ENCODE measurements at regions not wholly inside any gene's neighbourhood (a gene's known extent, or its start where the extent isn't known, plus 50 kb on each side); places are given as distances from the start of the nearest gene placed in this dataset.
"Not testable (repeated sequence)": the region's sequence is repeated elsewhere in the genome, so short reads cannot be mapped to it uniquely, and the experiment has no call there.

DNA sequence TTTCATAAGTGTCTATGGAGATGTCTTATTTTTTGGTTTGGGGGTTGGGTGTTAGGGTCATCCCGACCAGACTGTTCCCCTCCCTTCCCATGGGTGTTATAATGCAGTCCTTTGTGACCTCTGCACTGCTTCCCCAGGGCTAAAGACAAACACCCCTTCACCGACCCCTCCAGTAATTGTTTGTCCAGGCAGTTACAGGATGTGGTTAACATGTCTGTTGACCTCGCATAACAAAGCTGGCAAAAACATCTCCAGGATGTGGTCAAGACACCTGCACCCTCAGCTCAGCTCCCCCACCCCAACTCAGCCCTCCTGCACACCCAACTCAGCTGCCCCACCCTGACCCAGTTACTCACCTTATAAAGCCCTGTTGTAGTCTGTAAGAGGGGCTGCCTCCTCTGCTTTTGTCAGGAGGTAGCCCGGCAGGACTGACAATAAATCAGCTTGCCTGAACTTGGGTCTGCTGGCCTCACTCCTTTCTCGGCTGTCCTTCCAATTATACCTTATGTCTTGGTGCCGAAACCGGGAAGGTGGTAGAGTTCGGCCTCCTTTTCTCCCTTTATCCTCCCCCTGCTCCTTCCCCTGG, 102.2 kb downstream of the ZNF92 start:
- Histone ChIP-seq H3K27ac (no peak overlapping the region), H3K4me3 (replicated peaks in 1 of 3) (no peak overlapping the region), H3K9me3 (no peaks in the 10 kb centered on the region), H3K27me3 (no peaks in the 10 kb centered on the region), H3K4me1 (no peaks in the 10 kb centered on the region), H3K36me3 (no peaks in the 10 kb centered on the region)
- DNase-seq: no peak
- WGBS, 2 donors: 66 to 69% methylated on average over 8 of the region's 8 CpGs
- intact Hi-C loops (cut with DNase I): no loop called here
- TF ChIP-seq POLR2A (IDR thresholded peaks at IDR 0.05): no peak
- TF ChIP-seq, protein P1, sequence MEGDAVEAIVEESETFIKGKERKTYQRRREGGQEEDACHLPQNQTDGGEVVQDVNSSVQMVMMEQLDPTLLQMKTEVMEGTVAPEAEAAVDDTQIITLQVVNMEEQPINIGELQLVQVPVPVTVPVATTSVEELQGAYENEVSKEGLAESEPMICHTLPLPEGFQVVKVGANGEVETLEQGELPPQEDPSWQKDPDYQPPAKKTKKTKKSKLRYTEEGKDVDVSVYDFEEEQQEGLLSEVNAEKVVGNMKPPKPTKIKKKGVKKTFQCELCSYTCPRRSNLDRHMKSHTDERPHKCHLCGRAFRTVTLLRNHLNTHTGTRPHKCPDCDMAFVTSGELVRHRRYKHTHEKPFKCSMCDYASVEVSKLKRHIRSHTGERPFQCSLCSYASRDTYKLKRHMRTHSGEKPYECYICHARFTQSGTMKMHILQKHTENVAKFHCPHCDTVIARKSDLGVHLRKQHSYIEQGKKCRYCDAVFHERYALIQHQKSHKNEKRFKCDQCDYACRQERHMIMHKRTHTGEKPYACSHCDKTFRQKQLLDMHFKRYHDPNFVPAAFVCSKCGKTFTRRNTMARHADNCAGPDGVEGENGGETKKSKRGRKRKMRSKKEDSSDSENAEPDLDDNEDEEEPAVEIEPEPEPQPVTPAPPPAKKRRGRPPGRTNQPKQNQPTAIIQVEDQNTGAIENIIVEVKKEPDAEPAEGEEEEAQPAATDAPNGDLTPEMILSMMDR (IDR thresholded peaks at IDR 0.05): no peak

DNA sequence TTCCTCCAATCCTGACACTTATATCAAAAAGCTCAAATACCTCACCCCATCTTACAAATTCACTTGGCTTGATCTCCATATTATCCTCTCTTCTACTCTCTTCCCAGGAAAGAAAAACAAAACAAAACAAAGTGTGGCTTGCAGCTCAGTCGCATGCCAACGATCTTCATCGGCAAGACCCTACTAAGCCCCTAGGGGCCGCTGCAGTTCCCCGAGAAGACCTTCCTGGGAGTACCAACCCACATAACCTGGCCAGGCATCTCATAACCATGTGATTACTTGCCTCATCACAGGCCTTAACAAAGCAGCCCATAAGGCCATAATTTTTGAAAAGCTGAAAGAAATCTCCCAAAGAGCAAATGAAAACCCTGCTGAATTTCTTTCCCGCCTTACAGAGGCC, 103.7 kb downstream of the ZNF92 start:
- H3K4me1 ChIP-seq: no peaks in the 10 kb centered on the region
- no peak overlapping the region for H3K27ac ChIP-seq

DNA sequence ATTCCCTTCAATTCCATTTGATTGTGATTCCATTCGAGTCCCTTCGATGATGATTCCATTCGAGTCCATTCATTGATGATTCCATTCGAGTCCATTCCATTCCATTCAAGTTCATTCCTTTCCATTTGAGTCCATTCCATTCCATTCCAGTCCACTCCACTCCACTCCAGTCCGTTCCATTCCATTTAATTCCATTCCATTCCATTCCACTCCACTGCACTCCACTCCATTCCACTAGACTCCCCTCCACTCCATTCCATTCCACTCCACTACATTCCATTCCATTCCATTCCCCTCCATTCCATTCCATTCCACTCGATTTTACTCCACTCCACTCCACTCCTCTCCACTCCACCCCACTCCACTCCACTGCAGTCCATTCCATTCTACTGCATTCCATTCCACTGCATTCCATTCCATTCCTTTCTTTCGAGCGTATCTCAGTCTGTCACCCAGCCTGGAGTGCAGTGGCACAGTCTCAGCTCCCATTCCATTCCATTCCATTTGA, 115.7 kb downstream of the ZNF92 start:
- 82 to 87% methylated on average over 8 of the region's 8 CpGs for WGBS, 2 donors
- Histone ChIP-seq H3K4me1 (no peaks in the 10 kb centered on the region), H3K4me3 (replicated peaks in 1 of 3) (no peak overlapping the region), H3K9me3 (no peaks in the 10 kb centered on the region), H3K27me3 (no peaks in the 10 kb centered on the region), H3K36me3 (no peaks in the 10 kb centered on the region), H3K27ac (no peak overlapping the region)
- intact Hi-C loops (cut with DNase I): no loop called here
- TF ChIP-seq, protein P1 (IDR thresholded peaks at IDR 0.05): no peak
- TF ChIP-seq POLR2A (IDR thresholded peaks at IDR 0.05): no peak
- DNase-seq: no peak

More for the DNA sequence above, 103.7 kb downstream of the ZNF92 start:
- H3K27me3 ChIP-seq: no peaks in the 10 kb centered on the region
- no peak overlapping the region for H3K4me3 ChIP-seq (replicated peaks in 1 of 3)
- peak; percentile 3 for DNase-seq
- 45 to 55% methylated on average over 6 of the region's 6 CpGs for whole genome bisulfite sequencing, 2 donors
- no peaks in the 10 kb centered on the region for H3K36me3 ChIP-seq
- intact Hi-C loops (cut with DNase I): no loop called here
- no peak for TF ChIP-seq POLR2A (IDR thresholded peaks at IDR 0.05)
- TF ChIP-seq, protein P1 (IDR thresholded peaks at IDR 0.05): no peak
- H3K9me3 ChIP-seq: no peaks in the 10 kb centered on the region

DNA sequence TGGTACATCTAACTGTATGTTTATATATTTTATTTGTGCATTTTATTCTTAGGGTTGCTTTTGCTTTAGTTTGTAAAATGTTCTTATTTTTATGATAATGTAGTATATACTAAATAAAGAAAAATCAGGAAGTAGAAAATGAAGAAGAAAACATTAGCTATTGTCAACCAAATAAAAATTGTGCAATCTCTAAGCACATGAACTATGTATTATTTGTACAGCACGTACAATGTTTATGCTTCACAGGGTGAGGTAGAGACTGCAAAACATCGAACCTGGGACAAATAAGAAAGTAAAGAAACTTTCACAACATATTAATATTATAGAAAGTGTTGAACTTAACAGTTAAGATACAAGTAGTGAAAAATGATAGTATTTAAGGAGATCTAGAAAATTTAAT, 123.0 kb downstream of the ZNF92 start:
- DNase-seq, H3K27me3 ChIP-seq: not testable (repeated sequence)
- WGBS, 2 donors: 83 to 85% methylated on average over 2 of the region's 2 CpGs

DNA sequence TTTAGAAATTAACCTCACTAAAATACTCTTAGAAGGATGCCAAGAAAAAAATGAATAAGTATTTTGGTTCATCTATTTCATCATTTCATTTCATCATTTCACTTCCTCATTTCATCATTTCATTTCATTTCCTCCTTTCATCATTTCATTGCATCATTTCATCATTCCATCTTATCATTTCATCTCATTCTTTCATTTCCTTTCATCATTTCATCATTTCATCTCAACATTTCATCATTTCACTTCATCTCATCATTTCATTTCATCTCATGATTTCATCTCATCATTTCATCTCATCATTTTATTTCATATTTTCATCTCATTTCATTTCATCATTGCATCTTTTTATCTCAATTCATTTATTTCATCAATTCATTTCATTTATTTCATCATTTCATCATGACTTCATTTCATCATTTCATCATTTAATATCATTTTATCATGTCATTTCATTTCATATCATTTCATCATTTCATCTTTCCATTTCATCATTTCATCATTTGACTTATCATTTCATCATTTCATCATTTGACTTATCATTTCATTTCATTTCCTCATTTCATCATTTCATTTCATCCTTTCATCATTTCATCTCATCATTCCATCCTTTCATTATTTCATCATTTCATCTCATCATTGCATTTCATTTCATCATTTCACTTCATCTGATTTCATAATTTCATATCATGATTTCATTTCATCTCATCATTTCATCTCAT, 129.9 kb downstream of the ZNF92 start:
- TF ChIP-seq, protein P1 (IDR thresholded peaks at IDR 0.05): no peak
- TF ChIP-seq POLR2A (IDR thresholded peaks at IDR 0.05): no peak
- intact Hi-C loops (cut with DNase I): no loop called here
- Histone ChIP-seq H3K4me1 (no peaks in the 10 kb centered on the region), H3K27me3 (no peaks in the 10 kb centered on the region), H3K27ac (no peak overlapping the region), H3K9me3 (no peaks in the 10 kb centered on the region), H3K36me3 (no peaks in the 10 kb centered on the region), H3K4me3 (replicated peaks in 1 of 3) (no peak overlapping the region)
- DNase-seq: no peak

More for the DNA sequence above, 123.0 kb downstream of the ZNF92 start:
- H3K36me3 ChIP-seq; H3K4me3 ChIP-seq (replicated peaks in 1 of 3); intact Hi-C loops (cut with DNase I); H3K27ac ChIP-seq; H3K4me1 ChIP-seq; H3K9me3 ChIP-seq: not testable (repeated sequence)

DNA sequence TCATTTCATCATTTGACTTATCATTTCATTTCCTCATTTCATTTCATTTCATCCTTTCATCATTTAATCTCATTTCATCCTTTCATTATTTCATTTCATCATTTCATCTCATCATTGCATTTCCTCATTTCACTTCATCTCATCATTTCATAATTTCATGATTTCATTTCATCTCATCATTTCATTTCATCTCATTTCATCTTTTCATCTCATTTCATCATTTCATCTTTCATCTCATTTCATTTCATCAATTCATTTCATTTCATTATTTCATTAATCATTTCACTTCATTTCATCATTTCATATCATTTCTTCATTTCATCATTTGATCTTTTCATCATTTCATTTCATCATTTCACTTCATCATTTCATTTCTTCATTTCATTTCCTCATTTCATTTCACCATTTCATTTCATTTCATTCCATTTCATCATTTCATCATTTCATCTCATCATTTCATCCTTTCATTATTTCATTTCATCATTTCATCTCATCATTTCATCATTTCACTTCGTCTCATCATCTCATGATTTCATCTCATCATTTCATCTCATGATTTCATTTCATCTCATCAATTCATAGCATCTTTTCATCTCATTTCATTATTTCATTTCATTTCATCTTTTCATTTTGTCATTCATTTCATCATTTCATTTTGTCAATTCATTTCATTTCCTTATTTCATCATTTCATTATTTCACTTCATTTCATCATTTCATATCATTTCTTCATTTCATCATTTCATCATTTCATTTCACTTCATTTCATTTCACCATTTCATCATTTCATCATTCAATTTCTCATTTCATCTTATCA, 131.1 kb downstream of the ZNF92 start:
- H3K27me3 ChIP-seq; H3K27ac ChIP-seq; H3K36me3 ChIP-seq; DNase-seq; H3K4me1 ChIP-seq; H3K9me3 ChIP-seq; intact Hi-C loops (cut with DNase I); H3K4me3 ChIP-seq (replicated peaks in 1 of 3): not testable (repeated sequence)
- WGBS, 2 donors: 65 to 86% methylated on average over 1 of the region's 1 CpG

DNA sequence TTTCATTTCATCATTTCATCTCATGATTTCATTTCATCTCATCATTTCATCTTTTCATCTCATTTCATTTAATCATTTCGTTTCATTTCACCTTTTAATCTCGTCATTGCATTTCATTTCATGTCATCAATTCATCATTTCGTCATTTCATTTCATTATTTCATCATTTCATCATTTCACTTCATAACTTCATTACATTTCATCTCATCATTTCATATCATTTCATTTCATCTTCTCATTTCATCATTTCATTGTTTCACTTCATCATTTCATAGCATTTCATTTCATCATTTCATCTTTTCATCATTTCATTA, 131.6 kb downstream of the ZNF92 start:
- H3K27ac ChIP-seq; H3K9me3 ChIP-seq; DNase-seq; H3K27me3 ChIP-seq; intact Hi-C loops (cut with DNase I); H3K36me3 ChIP-seq; H3K4me3 ChIP-seq (replicated peaks in 1 of 3): not testable (repeated sequence)
- WGBS, 2 donors: 59 to 71% methylated on average over 3 of the region's 3 CpGs
- H3K4me1 ChIP-seq: peaks cover 0 to 14% of the 10 kb centered on the region in 2 donors

DNA sequence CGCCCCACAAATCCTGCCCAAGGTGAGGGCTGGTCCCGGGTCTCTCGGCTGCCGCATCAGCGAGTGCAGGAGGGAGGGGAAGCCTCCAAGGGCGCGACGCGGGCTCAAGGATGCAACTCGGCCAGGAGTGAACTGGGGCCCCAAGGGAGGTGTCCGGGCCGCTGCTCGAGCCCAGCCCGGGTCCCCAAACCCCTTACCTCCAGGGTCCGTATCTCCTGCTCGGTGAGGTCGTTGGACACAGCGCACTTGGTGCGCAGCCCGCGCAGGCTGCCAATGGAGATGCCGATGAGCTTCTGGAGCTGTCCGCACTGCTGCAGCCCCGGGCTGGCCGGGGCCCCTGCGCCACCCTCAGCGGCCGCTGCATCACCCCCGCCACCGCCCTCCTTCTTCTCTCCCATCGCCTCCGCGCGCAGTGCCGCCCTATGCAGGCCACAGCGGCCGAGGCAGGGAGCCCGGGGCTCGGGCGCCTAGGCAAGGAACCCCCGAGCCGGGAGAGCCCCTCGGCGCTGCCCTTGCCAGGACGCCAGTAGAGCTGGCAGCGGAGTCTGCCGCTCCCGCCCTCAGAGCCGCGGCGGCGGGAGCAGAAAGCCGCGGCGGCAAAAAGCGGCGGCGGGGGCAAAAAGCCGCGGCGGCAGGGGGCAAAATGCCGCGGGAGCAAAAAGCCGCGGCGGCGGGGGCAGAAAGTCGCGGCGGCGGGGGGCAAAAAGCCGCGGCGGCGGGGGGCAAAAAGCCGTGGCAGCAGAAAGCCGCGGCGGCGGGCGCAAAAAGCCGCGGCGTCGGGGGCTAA, 135.1 kb downstream of the ZNF92 start:
- 1 to 4% methylated on average over 16 to 17 of the region's 85 CpGs for WGBS, 2 donors
- H3K9me3 ChIP-seq; H3K27me3 ChIP-seq; DNase-seq; H3K27ac ChIP-seq; H3K36me3 ChIP-seq; intact Hi-C loops (cut with DNase I): not testable (repeated sequence)
- H3K4me3 ChIP-seq (replicated peaks in 1 of 3): peak overlapping the region in 1 of 3 donors; percentile 44
- H3K4me1 ChIP-seq: peaks cover 0 to 14% of the 10 kb centered on the region in 2 donors

All from thyroid gland (tissue), 4 donors.